8988T (cell line): ENCODE measurements at regions not wholly inside any gene's neighbourhood (a gene's known extent, or its start where the extent isn't known, plus 50 kb on each side); places are given as distances from the start of the nearest gene placed in this dataset.
"Not testable (repeated sequence)": the region's sequence is repeated elsewhere in the genome, so short reads cannot be mapped to it uniquely, and the experiment has no call there.

Experiments
- DNase-seq: peaks from one replicate; pipeline ENCODE4 v3.0.0; 2011

- DNase-seq, result no peak
These were observed 291.1 kb upstream of the TUT7 start for GRCh38 chr9:86645303-86645702.

- DNase-seq, result no peak
These were observed 290.4 kb upstream of the TUT7 start for GRCh38 chr9:86644675-86645034.

GRCh38 chr9:86643946-86644674 lies 289.9 kb upstream of the TUT7 start:
- DNase-seq, result no peak

GRCh38 chr9:86642721-86643120 lies 288.5 kb upstream of the TUT7 start:
- DNase-seq, result no peak

DNA sequence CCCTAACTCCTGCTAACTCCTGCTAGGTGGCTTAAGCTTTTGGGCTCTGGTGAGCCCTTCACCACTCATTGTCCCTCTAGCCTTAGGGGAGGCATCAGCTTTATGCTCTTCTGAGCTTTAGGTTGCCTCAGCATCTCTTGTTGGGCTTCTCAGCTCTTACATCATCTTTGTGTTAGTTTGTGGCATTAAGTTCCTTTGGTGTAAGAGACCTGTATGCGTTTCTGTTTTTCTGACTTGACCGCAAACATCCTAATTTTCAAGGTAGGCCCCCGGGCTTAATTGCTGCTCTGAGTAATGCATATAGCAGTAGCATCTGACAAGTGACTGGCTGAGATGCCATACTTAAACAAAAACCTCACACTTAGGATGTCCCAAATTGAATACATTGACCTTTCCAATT lies 287.8 kb upstream of the TUT7 start:
- DNase-seq, result no peak

GRCh38 chr9:86639899-86640379 lies 285.7 kb upstream of the TUT7 start:
- DNase-seq, result no peak

- DNase-seq, result no peak
These were observed 285.1 kb upstream of the TUT7 start for GRCh38 chr9:86639287-86639686.

GRCh38 chr9:86638109-86638508 lies 283.9 kb upstream of the TUT7 start:
- DNase-seq, result no peak

DNA sequence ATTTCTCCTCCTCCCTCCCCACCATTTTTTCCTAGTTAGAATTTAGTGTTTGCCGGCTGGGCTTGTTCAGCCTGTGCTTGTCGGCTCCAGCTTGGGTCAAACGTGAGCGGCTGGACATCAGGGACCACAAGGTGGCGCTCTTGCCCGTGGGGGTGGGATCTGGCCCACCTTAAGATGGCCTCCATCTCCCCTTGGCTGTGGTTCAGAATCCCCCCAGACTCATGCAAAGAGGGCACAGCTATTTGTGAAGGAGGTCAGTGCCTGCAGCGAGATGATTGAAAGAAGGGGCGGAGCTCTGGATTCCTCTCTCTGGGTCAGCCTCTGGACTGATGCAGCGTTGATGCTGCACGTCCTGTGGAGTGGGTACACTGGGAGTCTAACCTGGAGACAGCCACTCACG lies 283.3 kb upstream of the TUT7 start:
- DNase-seq, result peak; percentile 32

DNA sequence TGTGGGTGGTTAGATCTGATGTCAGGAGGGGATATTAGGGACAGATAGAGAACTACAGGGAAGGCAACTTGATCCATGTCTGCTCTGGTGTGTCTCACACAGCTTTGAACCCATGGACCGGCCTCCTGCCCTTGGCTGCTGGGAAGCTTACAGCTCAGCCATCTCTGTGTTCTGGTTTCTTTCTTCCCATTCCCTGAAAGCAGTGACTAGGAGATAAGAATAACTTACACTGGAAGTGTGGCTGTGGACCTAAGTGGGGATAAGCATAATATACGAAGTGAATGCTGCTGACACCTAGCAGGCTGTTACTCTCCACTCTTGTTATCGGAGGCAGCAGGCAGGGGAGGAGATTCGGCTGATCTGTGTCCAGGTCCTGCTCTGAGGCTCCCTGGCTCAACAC lies 282.3 kb upstream of the TUT7 start:
- no peak for DNase-seq

GRCh38 chr9:86636038-86636437 lies 281.8 kb upstream of the TUT7 start:
- no peak for DNase-seq

- no peak for DNase-seq
These were observed 280.3 kb upstream of the TUT7 start for GRCh38 chr9:86634501-86634900.

- no peak for DNase-seq
These were observed 279.7 kb upstream of the TUT7 start for GRCh38 chr9:86633945-86634344.

- no peak for DNase-seq
These were observed 278.3 kb upstream of the TUT7 start for GRCh38 chr9:86632537-86632936.

GRCh38 chr9:86629530-86629929 lies 275.3 kb upstream of the TUT7 start:
- no peak for DNase-seq

GRCh38 chr9:86626802-86627201 lies 272.6 kb upstream of the TUT7 start:
- no peak for DNase-seq

DNA sequence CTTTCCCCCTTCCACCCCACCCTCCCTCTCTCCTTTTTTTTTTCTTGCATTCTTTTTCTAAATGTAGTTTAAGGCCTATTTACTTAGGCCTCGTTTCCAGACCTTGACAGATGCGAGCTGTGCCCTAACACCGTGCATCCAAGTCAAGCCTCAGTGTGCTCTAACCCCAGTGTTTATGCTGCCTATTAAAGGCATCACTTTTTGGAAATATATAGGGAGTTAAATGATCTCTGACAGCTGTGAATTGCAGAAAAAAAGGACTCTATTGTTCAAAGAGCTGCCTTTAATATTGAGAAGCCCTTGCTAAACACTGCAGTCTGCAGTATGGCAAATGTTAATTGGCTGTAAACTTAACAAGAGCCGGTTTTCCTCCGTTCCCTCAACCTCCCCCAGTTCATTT lies 270.4 kb upstream of the TUT7 start:
- DNase-seq, result no peak

DNA sequence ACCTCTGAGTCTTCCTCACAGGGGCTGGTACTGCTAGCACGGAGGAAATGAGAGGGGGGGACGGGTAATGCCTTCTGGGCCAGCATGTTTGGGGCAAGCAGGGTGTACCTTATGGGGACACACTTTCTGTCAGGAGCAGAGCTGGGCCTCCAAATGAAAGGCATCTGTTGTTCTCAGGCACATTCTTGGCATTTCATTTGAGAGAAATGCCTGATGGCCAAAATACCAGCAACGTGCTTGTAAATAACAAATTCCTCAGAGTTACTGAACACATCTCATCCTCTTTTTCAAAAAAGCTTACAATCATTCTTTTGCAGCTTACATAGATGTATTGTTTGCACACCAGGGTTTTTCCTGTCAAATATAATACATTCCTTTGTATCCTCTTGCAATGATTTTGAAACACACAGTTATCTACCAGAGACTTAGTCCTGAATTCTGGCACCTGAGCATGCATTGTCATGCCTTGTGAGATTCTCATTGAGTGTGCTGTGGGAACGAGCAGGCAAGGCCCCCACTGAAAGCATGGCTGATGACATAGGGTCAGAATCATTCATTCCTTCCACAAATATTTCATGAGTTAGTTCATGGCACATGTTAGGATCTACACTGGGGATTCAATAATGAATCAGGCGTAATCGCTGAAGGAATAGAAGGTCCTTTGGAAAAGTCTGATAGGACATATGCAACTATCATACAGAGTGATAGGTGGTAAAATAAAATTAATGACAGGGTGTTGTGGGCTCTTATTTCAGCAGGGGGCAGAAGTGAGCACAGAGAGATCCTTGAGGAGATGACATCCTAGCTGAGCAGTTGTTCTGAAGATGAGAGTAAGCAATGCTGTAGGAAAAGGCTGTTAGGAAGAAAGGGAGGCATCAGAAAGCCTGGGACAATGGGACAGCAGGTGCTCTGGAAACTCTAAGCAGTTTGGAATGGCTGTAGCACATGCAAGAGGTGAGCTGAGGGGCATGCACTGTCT lies 260.9 kb upstream of the TUT7 start:
- no peak for DNase-seq

- DNase-seq, result no peak
These were observed 259.7 kb upstream of the TUT7 start for GRCh38 chr9:86613943-86614342.

GRCh38 chr9:86611534-86611933 lies 257.3 kb upstream of the TUT7 start:
- DNase-seq, result not testable (repeated sequence)

DNA sequence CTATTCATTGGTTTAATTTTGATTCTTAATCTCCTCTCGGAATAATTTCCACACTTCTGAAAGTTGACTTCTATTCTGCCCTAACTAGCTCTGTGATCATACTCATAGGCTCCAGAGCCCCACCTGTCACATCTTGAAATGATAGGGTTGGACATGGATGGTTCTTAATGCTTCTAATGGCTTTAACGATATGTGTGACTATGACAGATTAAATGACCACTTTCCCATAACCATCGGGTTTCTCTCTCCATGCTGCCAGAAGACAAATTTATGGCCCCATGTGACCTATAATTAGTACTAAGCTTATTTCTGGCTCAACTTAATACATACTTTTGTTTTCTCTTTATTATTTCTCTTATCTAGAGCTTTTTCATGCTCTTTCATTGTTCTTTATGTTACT lies 251.1 kb upstream of the TUT7 start:
- no peak for DNase-seq

DNA sequence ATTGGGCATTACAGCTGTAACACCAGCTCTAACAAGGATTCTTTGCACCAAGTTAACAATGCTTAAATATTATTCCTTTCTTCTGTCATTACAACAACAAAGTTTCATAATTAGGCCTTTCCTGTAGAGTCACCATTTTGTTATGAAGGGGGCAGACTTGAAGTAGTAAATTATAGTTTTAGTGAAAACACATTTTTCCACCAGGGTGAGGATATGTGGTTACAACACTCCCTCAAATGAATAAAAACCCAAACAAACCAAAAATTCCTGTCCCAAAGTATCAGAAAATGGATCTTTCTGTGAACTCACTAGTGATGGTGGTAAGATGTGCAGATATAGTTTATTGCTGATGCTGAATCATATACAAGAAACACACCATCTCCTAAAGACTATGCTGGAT lies 250.5 kb upstream of the TUT7 start:
- no peak for DNase-seq

GRCh38 chr9:86602715-86603114 lies 248.5 kb upstream of the TUT7 start:
- no peak for DNase-seq

DNA sequence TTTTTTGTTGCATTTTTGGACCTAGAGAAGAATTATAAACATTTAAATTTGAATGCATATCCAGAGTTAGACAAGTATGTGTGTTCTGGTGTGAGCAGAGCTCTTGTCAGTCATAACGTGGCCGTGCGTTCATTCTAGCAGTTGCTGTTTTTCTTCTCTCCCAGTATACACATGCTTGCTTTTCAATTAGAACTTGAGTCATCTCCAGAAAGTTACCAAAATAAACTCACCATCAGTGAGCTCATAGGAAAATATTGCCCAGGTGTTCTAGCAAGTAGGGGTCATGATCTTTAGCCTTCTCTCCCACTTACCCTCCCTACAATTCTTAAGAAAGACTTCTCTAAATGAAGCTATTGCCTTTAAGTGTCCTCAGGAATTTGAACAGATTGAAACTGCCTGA lies 247.5 kb upstream of the TUT7 start:
- DNase-seq, result no peak
